ENCODE measurements at regions not wholly inside any gene's neighbourhood (a gene's known extent, or its start where the extent isn't known, plus 50 kb on each side); places are given as distances from the start of the nearest gene placed in this dataset.

GRCh38 chr22:49626361-49627216 is 201.1 kb downstream of the BRD1 start:
- TF ChIP-seq, protein P1, sequence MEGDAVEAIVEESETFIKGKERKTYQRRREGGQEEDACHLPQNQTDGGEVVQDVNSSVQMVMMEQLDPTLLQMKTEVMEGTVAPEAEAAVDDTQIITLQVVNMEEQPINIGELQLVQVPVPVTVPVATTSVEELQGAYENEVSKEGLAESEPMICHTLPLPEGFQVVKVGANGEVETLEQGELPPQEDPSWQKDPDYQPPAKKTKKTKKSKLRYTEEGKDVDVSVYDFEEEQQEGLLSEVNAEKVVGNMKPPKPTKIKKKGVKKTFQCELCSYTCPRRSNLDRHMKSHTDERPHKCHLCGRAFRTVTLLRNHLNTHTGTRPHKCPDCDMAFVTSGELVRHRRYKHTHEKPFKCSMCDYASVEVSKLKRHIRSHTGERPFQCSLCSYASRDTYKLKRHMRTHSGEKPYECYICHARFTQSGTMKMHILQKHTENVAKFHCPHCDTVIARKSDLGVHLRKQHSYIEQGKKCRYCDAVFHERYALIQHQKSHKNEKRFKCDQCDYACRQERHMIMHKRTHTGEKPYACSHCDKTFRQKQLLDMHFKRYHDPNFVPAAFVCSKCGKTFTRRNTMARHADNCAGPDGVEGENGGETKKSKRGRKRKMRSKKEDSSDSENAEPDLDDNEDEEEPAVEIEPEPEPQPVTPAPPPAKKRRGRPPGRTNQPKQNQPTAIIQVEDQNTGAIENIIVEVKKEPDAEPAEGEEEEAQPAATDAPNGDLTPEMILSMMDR (IDR thresholded peaks at IDR 0.05; ENCODE audit: low read depth, low read length, poor library complexity, severe bottlenecking): no peak
- no peak for TF ChIP-seq EZH2phosphoT487 (IDR thresholded peaks at IDR 0.05; ENCODE audit: borderline replicate concordance, low read length)
